GM19023 (cell line): ENCODE measurements at regions not wholly inside any gene's neighbourhood (a gene's known extent, or its start where the extent isn't known, plus 50 kb on each side); places are given as distances from the start of the nearest gene placed in this dataset.

Experiments
- ATAC-seq: cut with Tn5 transposase; IDR thresholded peaks from one replicate; pipeline ENCODE4 v1.9.1; 2021; ENCODE audit warnings: mild to moderate bottlenecking, moderate library complexity; ENCODE audit not compliant: unreplicated experiment

DNA sequence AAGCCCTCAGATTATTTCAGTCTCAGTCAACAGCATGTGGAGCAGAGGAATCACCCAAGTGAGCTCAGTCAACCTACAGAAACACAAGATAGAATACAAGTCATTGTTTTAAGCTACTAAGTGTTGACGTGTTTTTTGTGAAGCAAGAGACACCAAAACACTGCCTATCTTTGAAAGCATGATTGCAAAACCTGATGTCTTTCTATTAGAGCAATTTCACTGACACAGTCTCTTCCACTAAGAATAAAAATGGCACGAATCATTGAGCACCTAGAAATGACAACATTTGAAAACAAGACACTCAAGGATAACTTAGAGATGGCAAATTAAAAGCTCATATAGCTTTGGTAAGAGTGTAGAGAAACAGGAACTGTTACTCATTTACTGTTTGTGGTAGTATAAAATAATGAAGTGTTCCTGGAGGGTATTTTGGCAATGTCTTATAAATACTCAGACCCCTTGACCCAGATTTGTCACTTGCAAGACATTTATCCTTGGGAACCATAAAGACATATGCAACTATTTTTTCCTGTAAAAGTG lies 407.1 kb upstream of the XYLT1 start:
- ATAC-seq, result no peak

- ATAC-seq, result no peak
These were observed 396.2 kb upstream of the XYLT1 start for GRCh38 chr16:17866996-17867395.

DNA sequence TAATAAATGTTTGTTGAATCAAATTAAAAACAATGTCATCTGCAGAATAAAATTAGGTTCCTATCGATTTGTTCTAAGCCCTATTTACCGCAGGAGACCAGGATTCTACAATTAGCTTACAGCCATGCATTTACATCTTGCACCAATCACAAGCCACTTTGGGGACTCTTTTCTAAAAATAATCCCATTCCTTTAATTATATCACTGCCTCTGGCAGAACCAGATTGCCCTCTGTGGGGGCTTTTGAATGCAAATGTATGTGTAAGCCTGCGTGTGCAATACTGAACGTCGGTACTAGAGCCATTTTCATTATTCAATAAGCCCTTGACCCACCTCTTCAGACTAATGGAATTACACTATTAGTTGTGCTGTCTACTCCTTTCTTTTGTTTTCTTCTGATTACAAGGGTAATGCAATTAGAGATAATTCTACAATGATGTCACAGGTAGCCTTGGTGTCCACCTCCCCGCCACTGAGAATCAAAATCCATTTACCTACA lies 391.3 kb upstream of the XYLT1 start:
- no peak for ATAC-seq

GRCh38 chr16:17858061-17858460 lies 387.3 kb upstream of the XYLT1 start:
- ATAC-seq, result no peak

GRCh38 chr16:17853958-17854357 lies 383.2 kb upstream of the XYLT1 start:
- ATAC-seq, result no peak

GRCh38 chr16:17852977-17853702 lies 382.4 kb upstream of the XYLT1 start:
- no peak for ATAC-seq

GRCh38 chr16:17850581-17851250 lies 380.0 kb upstream of the XYLT1 start:
- no peak for ATAC-seq

- no peak for ATAC-seq
These were observed 376.6 kb upstream of the XYLT1 start for GRCh38 chr16:17847234-17847795.

DNA sequence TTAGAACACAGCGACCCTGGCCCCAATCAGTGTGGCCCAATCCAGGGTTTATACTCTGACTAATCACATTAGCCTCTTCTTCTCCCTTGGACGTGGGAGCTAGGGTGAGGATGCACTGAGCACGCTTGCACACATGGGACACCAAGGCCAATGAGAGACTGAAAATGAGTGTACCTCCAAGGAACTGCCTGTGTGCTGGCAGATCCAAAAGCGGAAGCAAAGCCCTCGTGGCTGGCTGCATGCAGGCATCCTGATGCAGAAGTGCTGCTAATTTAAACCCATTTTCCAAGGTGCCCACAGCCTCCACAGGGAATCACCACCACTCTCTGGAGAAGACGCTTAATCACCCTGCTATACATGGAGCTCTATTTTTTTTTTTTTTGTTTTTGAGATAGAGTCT lies 375.3 kb upstream of the XYLT1 start:
- ATAC-seq, result no peak

- no peak for ATAC-seq
These were observed 374.3 kb upstream of the XYLT1 start for GRCh38 chr16:17845031-17845430.

DNA sequence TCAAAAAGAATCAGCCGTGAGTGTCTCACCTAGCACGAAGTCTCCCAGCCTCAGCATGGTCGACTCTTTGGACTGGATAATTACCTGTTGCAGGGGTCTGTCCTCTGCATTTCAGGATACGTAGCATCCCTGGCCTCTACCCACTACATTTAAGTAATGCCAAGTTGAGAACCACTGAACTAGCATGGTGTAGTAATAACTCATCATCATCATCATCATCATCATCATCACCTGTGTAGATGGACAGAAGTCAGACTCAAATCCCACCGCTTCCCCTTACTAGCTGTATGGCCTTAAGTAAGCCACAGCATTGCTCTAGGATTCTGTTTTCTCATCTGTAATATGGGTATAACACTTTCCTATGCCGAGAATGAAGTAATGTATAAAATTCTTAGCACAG lies 373.1 kb upstream of the XYLT1 start:
- ATAC-seq, result no peak

DNA sequence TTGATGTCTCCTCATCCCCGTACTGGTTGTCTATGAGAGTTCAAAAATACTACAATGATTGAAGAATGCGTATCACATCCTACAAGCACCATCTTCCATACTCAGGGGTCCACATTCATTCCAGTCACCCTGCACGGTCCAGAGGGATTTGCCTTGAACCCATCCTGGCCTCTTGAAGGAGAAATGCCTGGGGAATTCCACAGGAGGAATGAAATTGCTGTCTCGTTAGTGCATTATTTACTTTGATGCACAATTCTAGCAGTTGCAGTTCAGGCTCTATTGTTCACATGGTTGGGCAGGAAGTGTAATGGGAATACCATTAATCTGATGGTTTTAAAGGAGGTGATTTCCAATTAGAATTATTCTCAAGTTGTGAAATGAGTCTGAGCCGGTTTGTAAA lies 369.1 kb upstream of the XYLT1 start:
- no peak for ATAC-seq

DNA sequence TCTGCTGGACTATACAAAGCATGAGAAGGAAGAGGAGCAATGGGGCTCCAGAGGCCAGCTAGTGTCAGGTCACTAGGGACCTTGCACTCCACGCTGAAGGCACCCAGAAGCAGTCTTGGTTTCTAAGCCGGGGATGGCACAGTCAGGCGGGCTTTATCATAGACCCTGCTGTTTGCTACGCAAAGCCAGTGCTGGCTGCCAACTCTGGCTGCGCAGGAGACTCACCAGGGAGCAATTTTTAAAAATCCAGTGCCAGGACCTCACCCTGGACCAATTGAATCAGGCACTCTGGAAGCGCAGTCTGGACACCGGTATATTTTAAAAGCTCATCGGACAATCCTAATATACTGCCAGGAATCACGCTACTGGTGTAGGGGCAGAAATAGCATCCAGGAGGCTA lies 368.5 kb upstream of the XYLT1 start:
- no peak for ATAC-seq

GRCh38 chr16:17836868-17837602 lies 366.3 kb upstream of the XYLT1 start:
- no peak for ATAC-seq

- no peak for ATAC-seq
These were observed 364.5 kb upstream of the XYLT1 start for GRCh38 chr16:17835118-17835876.

GRCh38 chr16:17832738-17833137 lies 362.0 kb upstream of the XYLT1 start:
- ATAC-seq, result no peak

GRCh38 chr16:17831330-17831729 lies 360.6 kb upstream of the XYLT1 start:
- no peak for ATAC-seq

GRCh38 chr16:17830651-17831050 lies 359.9 kb upstream of the XYLT1 start:
- no peak for ATAC-seq

GRCh38 chr16:17829811-17830210 lies 359.1 kb upstream of the XYLT1 start:
- no peak for ATAC-seq

GRCh38 chr16:17828012-17828411 lies 357.3 kb upstream of the XYLT1 start:
- no peak for ATAC-seq
